ENCODE measurements at regions not wholly inside any gene's neighbourhood (a gene's known extent, or its start where the extent isn't known, plus 50 kb on each side); places are given as distances from the start of the nearest gene placed in this dataset.

GRCh38 chr4:34850421-34850820 is 1393.9 kb downstream of the ARAP2 start:
- Histone ChIP-seq H3K27me3 (ENCODE audit: control insufficient read depth, insufficient read depth, low read length) (no peaks in the 10 kb centered on the region), H3K79me2 (ENCODE audit: control insufficient read depth, insufficient read depth, low read length) (no peaks in the 10 kb centered on the region), H3K36me3 (ENCODE audit: control insufficient read depth, insufficient read depth, low read length) (no peaks in the 10 kb centered on the region), H2AFZ (ENCODE audit: low read length) (no peak overlapping the region), H3K4me3 (replicated peaks in 1 of 4; ENCODE audit: control extremely low read depth in 1 of 4, insufficient read depth in 1 of 4, low read depth in 3 of 4, low read length in 4 of 4) (no peak overlapping the region), H3K4me2 (ENCODE audit: extremely low read depth, insufficient read depth, low read length) (no peak overlapping the region), H3K4me1 (ENCODE audit: control insufficient read depth, extremely low read depth, insufficient read depth, low read length) (no peaks in the 10 kb centered on the region), H3K9ac (ENCODE audit: insufficient read depth, low read length) (no peak overlapping the region), H3K27ac (ENCODE audit: insufficient read depth, low read length) (no peak overlapping the region), H3K9me3 (ENCODE audit: control insufficient read depth, insufficient read depth, low read depth, low read length) (no peaks in the 10 kb centered on the region), H4K20me1 (ENCODE audit: control insufficient read depth, extremely low read depth, insufficient read depth, low read length) (no peaks in the 10 kb centered on the region)
- no peak for TF ChIP-seq CTCF (conservative IDR thresholded peaks at IDR 0.05 in 1 of 2, IDR thresholded peaks at IDR 0.05 in 1 of 2; ENCODE audit: low read depth in 1 of 2, low read length in 2 of 2)
- no peak for TF ChIP-seq EZH2 (IDR thresholded peaks at IDR 0.05; ENCODE audit: low read length, missing control alignments)
- no peak for DNase-seq (ENCODE audit: low read depth in 2 of 2)

GRCh38 chr4:34850968-34851367 is 1393.3 kb downstream of the ARAP2 start:
- no peak overlapping the region for H3K4me3 ChIP-seq (replicated peaks in 1 of 4; ENCODE audit: control extremely low read depth in 1 of 4, insufficient read depth in 1 of 4, low read depth in 3 of 4, low read length in 4 of 4)
- H3K27ac ChIP-seq (ENCODE audit: insufficient read depth, low read length) = no peak overlapping the region
- no peaks in the 10 kb centered on the region for H3K9me3 ChIP-seq (ENCODE audit: control insufficient read depth, insufficient read depth, low read depth, low read length)
- H3K4me1 ChIP-seq (ENCODE audit: control insufficient read depth, extremely low read depth, insufficient read depth, low read length) = no peaks in the 10 kb centered on the region
- H3K27me3 ChIP-seq (ENCODE audit: control insufficient read depth, insufficient read depth, low read length) = no peaks in the 10 kb centered on the region
- no peaks in the 10 kb centered on the region for H3K36me3 ChIP-seq (ENCODE audit: control insufficient read depth, insufficient read depth, low read length)
- no peak overlapping the region for H3K9ac ChIP-seq (ENCODE audit: insufficient read depth, low read length)
- peak; percentile 8 to 19 for DNase-seq (ENCODE audit: low read depth in 2 of 2)
- H3K4me2 ChIP-seq (ENCODE audit: extremely low read depth, insufficient read depth, low read length) = no peak overlapping the region
- TF ChIP-seq EZH2 (IDR thresholded peaks at IDR 0.05; ENCODE audit: low read length, missing control alignments) = no peak
- TF ChIP-seq CTCF (conservative IDR thresholded peaks at IDR 0.05 in 1 of 2, IDR thresholded peaks at IDR 0.05 in 1 of 2; ENCODE audit: low read depth in 1 of 2, low read length in 2 of 2) = no peak
- no peak overlapping the region for H2AFZ ChIP-seq (ENCODE audit: low read length)
- H4K20me1 ChIP-seq (ENCODE audit: control insufficient read depth, extremely low read depth, insufficient read depth, low read length) = no peaks in the 10 kb centered on the region
- no peaks in the 10 kb centered on the region for H3K79me2 ChIP-seq (ENCODE audit: control insufficient read depth, insufficient read depth, low read length)

GRCh38 chr4:34851411-34851810 is 1392.9 kb downstream of the ARAP2 start:
- no peak overlapping the region for H3K4me3 ChIP-seq (replicated peaks in 1 of 4; ENCODE audit: control extremely low read depth in 1 of 4, insufficient read depth in 1 of 4, low read depth in 3 of 4, low read length in 4 of 4)

More at GRCh38 chr4:34851411-34851810, 1392.9 kb downstream of the ARAP2 start:
- no peak for TF ChIP-seq EZH2 (IDR thresholded peaks at IDR 0.05; ENCODE audit: low read length, missing control alignments)
- TF ChIP-seq CTCF (conservative IDR thresholded peaks at IDR 0.05 in 1 of 2, IDR thresholded peaks at IDR 0.05 in 1 of 2; ENCODE audit: low read depth in 1 of 2, low read length in 2 of 2) = no peak
- H2AFZ ChIP-seq (ENCODE audit: low read length) = no peak overlapping the region
- no peak overlapping the region for H3K9ac ChIP-seq (ENCODE audit: insufficient read depth, low read length)
- H3K4me1 ChIP-seq (ENCODE audit: control insufficient read depth, extremely low read depth, insufficient read depth, low read length) = no peaks in the 10 kb centered on the region
- no peak for DNase-seq (ENCODE audit: low read depth in 2 of 2)
- no peaks in the 10 kb centered on the region for H3K79me2 ChIP-seq (ENCODE audit: control insufficient read depth, insufficient read depth, low read length)
- H3K27me3 ChIP-seq (ENCODE audit: control insufficient read depth, insufficient read depth, low read length) = no peaks in the 10 kb centered on the region
- no peaks in the 10 kb centered on the region for H4K20me1 ChIP-seq (ENCODE audit: control insufficient read depth, extremely low read depth, insufficient read depth, low read length)
- no peak overlapping the region for H3K4me2 ChIP-seq (ENCODE audit: extremely low read depth, insufficient read depth, low read length)
- H3K9me3 ChIP-seq (ENCODE audit: control insufficient read depth, insufficient read depth, low read depth, low read length) = no peaks in the 10 kb centered on the region
- no peak overlapping the region for H3K27ac ChIP-seq (ENCODE audit: insufficient read depth, low read length)
- H3K36me3 ChIP-seq (ENCODE audit: control insufficient read depth, insufficient read depth, low read length) = no peaks in the 10 kb centered on the region

Data from fibroblast of lung (primary cell).